ENCODE measurements at regions not wholly inside any gene's neighbourhood (a gene's known extent, or its start where the extent isn't known, plus 50 kb on each side); places are given as distances from the start of the nearest gene placed in this dataset.
A peak's percentile ranks its signal among the peaks of the same experiment; 100 is the strongest.

DNA sequence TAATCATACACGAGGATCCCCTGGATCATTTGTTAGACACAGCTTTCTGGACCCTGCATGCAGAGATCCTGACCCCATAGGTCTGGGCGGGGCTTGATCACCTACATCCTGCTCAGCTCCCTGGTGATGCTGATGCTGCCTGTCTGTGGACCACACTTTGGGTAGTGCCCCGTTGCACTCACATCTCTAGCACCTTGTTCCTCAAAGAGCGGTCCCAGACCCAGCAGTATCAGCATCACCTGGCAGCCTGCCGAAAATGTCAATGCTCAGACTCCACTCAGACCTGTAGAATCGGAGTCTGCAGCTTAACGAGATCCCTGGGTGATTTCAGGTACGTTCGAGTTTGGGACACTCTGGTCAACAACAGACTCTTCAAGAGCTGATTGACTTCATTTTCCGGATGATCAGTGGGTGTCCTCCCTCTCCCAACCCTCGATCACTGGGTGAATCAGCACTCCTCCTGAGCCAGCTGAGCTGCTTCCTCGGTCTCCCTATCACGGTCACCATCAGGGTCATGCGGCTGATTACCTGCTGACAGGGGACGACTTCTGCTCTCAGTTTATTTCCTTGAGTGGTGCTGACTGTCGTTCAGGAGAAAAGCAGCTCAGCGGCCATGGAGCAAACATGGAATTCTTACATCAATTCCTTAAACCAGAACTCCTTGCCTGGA is 150.6 kb upstream of the RAB12 start:
- no peak for DNase-seq
- intact Hi-C loops (cut with DNase I): no loop called here

DNA sequence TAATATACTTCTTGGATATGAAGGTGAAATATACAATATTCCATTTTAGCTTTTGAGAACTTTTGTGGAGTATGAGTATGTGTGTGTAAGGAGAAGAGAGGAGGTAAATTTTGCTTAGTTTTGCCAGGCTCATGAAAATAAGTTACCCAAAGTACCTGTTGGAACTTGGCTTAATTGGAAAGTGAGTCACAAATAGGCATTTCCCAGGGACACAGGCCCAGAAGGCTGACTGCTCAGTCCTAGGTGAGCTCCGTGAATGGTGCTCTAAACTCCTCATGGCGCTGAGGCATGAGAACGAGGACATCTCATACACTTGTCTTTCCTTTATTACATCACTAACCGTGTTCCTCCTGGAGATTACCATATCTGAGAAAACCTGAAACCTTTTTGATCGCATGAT is 148.5 kb upstream of the RAB12 start:
- intact Hi-C loops (cut with DNase I): no loop called here
- DNase-seq: no peak

DNA sequence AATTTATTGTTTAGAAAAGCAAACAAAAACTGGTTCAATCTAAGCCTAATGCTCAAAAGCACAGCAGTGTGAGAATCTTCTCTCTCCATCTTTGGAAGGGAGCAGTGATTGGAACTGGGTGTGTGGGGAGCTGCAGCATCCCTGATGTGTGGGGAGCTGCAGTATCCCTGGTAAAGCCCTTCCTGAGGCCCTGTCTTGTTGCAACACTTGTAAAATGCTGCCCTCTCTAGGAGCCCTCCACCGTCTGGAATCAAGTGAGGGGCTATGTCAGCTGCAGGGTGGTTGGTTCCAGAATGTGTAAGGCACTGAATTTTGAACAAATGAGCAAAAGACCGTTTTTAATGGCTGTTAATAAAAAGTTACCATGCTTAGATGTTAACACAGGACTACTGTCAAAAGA is 147.7 kb upstream of the RAB12 start:
- no peak for DNase-seq
- intact Hi-C loops (cut with DNase I): no loop called here

DNA sequence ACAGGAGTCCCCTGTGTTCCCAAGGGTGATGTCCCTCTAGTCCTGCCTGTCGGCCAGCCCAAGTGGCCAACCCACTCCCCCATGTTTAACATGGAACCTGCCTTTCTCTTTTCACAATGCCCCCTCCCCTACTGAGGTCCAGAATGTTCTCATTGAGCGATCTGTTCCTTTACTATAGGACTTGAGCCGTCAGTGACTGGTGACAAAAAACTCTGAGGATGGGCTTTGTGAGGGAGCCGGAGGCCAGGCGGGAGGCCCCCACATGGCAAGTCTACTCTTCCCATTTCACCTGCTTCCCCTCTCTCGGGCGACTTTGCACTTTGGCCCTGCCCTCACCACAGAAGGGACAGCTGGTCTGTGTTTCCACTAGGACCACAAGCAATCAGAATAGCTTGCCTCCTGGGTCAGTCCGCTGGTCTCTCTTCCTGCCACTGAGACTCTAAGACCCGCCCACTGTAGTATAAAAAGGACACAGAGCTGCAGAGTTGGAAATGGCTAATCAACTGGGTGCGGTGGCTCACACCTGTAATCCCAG is 146.5 kb upstream of the RAB12 start:
- intact Hi-C loops (cut with DNase I): no loop called here

DNA sequence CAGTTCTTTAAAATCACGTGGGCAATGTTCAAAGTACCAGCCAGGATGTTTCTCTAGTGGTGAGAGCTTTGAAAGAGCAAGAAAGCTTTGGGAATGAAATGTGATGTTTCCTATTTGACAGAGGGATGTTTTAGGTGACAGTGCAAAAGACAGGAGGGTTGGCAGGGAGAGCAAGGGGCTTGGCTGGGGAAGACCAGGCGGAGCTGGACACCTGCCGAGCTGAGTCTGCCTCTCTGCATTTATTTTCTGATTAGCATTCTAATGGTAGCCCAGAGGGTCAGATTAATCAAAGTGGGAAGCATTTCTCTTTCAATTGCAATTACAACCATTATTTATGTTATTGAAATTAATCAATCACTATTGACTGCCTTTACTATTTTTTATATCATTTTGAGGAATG is 145.4 kb upstream of the RAB12 start:
- no peak for DNase-seq
- intact Hi-C loops (cut with DNase I): no loop called here

More for the DNA sequence above, 146.5 kb upstream of the RAB12 start:
- DNase-seq: no peak

DNA sequence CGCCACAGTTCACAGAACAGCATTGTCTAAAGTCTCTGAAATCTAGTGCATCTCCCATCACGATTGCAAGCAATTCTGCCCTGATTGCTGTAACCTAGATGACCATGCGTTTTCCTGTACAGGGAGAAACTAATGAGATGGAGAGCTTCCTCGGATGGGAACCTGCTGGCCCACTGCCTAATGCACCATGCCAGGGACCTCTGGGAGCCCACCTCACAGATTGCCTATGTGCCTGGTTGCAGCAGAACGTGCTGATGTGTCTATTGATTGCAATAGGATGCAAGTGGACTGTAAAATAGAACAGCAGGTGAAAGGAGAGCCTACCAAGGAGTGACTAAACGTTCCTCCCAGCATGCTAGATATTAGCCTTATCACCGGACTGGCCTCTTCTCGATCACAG is 141.0 kb upstream of the RAB12 start:
- intact Hi-C loops (cut with DNase I): no loop called here
- DNase-seq: peak in 1 of 42 donors; percentile 8

DNA sequence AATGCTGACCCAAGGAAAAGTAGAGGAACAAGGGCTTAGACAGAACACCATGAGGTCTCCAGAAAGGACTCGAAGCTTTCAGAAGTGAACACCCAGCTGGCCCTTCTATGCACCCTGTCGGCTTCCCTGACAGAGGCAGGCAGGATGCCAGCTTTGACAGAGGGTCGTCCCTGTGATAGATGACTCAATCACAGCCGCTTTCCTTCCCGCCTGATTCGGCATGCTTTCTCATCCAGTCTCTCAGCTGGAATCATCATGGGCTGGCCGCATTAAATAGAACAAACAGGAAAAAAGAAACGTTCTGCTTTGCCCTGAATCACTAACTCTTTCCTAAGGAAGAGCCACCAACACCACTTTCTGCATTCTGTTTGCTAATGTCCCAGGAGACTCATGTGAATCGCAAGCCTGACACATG is 140.3 kb upstream of the RAB12 start:
- intact Hi-C loops (cut with DNase I): no loop called here
- peak in 4 of 42 donors; percentile 2 to 44 (median 27) for DNase-seq

DNA sequence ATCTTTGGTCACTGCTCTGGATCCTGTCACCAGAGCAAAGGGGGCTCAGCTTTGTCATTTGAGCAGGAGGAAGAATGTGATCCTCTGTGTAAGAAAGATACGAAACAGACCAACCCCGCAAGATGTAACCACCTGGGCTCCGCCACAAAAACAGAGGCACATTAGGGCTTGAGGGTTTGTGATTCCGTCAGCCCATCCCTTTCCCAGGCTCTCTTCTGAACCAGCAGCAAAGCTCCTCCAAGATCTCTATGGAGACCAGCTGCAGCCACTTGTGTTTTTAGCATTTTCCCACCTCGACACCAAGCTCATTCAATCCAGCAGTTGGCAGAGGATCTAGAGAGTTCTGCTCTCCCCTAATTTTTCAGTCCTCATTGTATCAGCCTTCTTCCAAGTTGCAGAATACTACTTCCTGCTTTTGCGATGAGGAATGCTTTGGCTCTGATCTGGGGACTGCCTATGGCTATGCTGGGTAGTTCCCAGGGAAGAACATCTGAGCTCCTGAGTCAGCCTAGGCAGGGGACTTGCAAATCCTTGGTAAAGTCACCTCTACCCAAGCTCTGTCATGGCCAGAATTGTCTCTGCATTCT is 139.6 kb upstream of the RAB12 start:
- peak in 2 of 42 donors; percentile 2 to 41 for DNase-seq
- intact Hi-C loops (cut with DNase I): no loop called here

DNA sequence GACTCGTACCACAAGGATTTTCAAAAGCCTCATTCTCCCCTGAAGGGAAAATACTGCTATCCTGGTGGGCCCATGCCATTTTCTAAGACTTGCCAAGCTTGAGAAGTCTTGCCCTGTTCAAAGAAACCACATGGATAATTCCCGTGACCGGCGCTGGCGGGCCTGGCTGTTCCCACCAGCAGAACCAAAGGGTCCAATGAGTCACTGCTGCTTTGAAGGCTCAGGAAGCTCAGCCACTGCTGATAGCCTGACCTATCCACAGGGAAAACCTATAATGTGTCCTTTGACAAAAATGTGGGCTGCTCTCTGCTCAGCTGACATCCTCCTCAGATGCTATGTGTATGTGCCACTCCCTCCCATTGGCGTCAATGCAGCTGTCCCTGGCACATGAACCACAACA is 137.9 kb upstream of the RAB12 start:
- intact Hi-C loops (cut with DNase I): no loop called here

DNA sequence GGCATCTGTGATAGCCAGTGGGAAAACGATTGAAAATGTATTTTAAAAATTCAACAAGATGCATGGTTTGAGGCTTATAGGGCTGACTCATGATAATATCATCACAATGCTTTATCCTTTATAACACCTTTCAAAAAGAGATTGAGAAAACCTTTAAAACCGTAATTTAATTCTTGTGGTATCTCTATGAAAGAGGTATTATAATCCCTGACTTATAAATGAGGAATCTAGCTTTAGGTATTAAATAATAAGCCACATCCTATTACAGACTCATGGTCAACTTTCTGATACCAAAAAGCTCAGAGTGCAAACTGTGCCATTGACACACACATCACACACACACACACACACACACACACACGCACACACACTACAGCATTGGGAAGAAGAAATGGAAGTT is 134.6 kb upstream of the RAB12 start:
- no peak for DNase-seq
- intact Hi-C loops (cut with DNase I): no loop called here

More for the DNA sequence above, 137.9 kb upstream of the RAB12 start:
- no peak for DNase-seq

DNA sequence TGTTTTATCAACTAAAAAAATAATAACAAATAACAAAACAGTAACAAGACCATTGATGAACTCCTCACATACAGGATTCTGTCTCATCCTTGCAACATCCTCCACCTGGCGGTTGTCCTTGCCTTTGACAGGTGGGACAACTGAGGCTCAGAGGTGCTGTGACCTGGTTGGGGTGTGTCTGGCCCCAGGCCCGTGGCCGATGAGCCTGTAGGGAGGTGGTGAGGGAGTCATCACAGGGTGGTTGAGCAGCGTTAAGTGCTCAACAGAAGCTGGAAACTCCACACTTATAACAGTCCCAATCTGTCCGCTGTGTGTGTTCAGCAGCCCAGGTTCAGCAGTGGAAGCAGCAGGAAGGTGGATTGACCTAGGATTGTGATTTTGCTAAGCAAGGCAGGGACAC is 131.6 kb upstream of the RAB12 start:
- intact Hi-C loops (cut with DNase I): no loop called here

DNA sequence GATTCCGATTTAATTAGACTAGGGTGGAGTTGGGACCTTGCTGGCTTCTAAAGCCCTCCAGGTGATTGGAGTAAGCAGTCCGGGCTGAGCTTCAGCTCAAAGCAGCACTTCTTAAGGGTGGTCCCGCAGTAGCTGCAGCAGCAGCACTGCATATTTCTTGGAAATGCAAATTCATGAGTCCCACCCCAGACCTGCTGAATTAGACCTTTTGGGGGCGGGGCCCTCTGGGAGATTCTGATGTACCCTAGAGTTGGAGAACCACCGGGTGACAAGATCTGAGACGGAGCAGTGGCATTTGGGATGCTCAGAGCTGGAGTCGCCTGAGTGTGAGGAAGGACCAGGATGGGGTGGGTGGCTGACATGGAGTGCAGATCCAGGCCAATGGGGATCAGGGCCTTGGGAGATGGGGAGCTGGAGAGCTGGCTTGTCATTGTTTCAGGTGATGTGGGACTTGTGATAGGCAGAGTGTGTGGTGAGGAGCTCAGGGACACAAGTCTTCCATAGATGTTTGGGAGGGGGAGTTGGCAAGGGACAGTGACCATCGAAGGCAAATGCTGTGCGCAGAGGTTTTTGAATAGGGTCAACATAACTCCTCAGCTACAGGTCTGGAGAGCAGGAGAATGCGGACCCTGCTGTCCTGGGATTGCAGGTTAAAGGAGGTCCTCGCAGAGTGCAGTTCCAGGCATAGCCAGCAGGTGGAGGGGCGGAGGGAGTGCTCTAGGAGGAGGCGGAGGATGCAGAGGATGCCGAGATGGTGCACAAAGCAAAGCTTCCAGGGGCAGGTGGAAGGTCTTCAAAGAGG is 130.9 kb upstream of the RAB12 start:
- peak in 39 of 42 donors; percentile 12 to 83 (median 56) for DNase-seq
- intact Hi-C loops (cut with DNase I): no loop called here

More for the DNA sequence above, 131.6 kb upstream of the RAB12 start:
- no peak for DNase-seq

DNA sequence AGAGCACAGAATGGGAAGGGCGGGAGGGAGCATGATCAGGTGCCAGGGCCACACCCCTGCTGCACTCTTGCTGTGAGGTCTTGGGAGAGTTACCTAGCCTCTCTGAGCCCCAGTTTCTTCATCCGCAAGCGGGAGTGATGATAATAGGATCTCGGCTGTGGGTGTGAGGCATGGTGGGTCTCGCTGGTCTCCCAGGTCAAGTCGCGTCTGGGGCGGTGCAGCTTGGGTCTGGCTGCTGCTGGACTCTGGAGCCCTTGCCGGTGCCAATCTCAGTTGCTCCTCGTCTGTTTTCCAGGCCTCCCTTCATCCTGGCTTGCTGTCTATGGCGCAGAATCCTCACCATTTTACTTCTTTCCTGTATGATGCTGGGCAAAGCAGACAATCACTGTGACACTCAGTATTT is 130.3 kb upstream of the RAB12 start:
- DNase-seq: no peak
- intact Hi-C loops (cut with DNase I): no loop called here

DNA sequence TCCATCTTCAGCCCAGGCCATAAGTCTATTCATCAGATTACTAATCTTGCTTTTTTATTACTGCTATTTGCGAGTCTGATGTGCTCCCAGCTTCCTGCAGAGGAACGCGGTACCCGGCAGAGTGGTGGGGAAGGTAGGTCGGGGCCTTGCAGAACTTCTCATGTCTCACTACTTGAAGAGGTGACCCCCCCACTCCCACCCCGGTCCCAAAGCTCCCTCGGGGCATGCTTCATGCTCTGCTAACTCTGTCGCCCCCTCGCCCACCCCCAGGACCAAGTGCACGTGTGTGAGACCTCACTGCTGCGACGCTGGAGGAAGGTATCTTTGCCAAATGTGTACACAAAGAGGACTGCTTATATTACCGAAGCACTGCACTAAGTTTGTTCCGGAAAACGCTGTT is 129.4 kb upstream of the RAB12 start:
- DNase-seq: no peak
- intact Hi-C loops (cut with DNase I): loop anchor here (5.0 kb wide), 1 partner anchor 1207 kb away; no protein-coding TSS in a partner anchor

DNA sequence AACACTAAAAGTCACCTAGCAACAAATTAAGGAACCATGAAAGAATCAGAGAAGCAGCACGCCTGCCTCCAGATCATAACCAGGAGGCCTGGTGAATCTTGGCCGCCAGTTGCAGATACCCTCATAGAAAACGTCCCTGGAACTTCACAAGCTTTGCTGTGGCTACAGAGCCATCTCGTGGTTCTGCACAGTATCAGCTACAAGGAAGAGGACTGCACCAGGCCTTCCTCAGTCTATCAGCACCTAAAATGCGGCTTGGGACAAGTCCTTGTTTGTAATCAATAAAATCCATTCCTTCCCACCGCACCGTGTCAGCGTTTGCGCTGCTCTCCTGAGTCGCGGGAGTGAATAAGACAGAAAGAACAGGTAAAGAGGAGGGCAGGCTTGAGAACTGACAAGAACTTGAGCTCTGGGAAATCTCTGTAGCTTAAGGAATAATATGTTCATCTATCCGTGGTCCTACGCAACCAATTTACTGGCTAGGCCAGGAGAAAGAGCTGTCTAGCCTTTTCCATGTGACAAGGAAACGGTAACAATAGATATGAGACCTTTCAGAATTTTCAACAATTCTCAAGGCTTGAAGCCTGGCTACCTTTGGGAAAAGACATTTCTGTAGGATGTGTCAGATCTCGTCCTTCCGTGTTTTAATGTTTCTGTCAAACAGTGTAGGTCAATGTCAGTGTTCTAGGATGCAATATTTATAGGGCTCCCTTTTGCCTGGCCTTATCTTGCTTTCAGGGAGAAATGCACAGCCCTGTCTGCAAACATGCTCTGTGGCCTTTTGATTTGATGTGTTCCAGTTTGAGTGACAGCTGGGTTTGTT is 128.5 kb upstream of the RAB12 start:
- intact Hi-C loops (cut with DNase I): loop anchor here (5.0 kb wide), 1 partner anchor 1208 kb away; no protein-coding TSS in a partner anchor
- peak; percentile 22 to 85 (median 60) for DNase-seq

DNA sequence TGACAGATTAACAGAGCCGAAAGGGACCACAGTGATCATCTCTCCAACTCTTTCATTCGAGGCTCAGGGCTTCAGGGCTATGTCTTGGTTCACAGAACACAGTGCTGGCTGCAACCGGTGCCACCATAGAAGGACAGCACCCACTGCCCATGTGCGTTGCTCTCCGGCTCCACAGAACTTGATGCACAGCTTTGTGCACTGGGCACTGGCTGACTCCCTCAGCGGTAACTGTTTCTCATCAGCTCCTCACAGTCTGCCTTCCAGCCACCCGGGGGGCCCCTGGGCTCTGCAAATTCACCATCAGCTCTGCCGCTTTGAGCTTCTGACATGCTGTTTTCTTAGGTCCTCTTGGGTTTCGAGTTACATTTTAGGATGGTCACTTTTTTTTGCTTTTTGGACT is 124.3 kb upstream of the RAB12 start:
- intact Hi-C loops (cut with DNase I): loop anchor here (5.0 kb wide), 1 partner anchor 1213 kb away; no protein-coding TSS in a partner anchor
- DNase-seq: no peak

DNA sequence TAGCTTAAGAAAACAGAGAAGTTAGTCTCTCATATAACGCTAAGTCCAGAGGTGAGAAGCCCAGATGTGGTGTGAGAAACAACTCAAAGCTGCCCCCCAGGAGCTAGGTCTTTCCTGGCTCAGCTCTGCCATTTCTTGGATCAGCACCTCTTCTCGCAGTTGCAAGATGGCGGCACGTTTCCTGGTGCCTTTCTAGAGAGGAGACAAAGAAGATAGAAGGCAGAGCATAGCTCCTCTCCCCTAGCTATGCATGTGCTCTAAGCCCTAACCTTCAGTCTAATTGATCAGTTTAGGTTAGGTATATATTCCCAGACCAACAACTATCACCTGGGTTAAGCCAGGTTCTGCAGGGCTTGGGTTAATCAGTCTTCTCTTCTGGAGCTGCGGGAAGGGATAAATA is 119.5 kb upstream of the RAB12 start:
- DNase-seq: no peak
- intact Hi-C loops (cut with DNase I): no loop called here

DNA sequence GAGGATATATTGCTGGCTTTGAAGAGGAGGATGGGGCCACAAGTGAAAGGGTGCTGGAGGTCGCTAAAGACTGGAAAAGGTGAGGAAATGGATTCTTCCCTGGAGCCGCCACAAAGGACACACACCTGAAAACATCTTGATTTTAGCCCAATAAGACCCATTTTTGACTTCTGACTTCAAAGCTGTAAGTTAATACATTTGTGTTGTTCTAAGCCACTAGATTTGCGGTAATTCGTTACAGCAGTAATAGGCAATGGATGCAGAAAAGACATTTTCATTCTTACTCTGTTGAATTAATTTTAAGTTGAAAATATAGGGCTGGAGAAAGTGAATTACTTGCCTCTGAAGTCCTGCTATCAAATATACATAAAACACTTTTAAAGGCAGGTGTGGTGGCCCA is 117.7 kb upstream of the RAB12 start:
- intact Hi-C loops (cut with DNase I): no loop called here
- no peak for DNase-seq

DNA sequence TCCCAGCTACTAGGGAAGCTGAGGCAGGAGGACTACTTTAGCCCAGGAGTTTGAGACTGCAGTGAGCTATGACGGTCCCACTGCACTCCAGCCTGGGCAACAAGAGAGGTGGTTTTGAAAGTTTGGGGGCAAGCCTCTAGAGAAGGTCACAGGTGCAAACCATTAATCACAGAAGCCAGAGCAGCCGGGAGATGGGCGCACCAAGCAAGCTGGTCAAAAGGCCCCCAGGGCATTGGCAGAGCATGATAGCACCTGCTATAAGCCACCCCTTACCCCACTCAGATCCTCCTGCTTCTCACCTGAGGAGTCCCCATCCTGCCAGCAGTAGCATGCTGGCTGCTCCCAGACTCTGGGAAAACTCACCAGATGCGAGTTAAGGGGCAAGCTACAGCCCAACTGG is 116.1 kb upstream of the RAB12 start:
- intact Hi-C loops (cut with DNase I): no loop called here
- DNase-seq: peak in 1 of 42 donors; percentile 20
